ENCODE measurements at regions not wholly inside any gene's neighbourhood (a gene's known extent, or its start where the extent isn't known, plus 50 kb on each side); places are given as distances from the start of the nearest gene placed in this dataset.

- TF ChIP-seq ESRRG (CRISPR knock-in tag; IDR thresholded peaks at IDR 0.05) (no peak), ZFP3 (CRISPR knock-in tag; IDR thresholded peaks at IDR 0.05) (no peak), CSDC2 (CRISPR knock-in tag; IDR thresholded peaks at IDR 0.05) (no peak), RARB (CRISPR knock-in tag; IDR thresholded peaks at IDR 0.05) (no peak), ZC3H10 (CRISPR knock-in tag; IDR thresholded peaks at IDR 0.05) (no peak), ZNF565 (CRISPR knock-in tag; conservative IDR thresholded peaks at IDR 0.05; ENCODE audit: low read depth) (no peak), TOX (CRISPR knock-in tag; IDR thresholded peaks at IDR 0.05; ENCODE audit: borderline replicate concordance) (no peak), ARNTL (CRISPR knock-in tag; IDR thresholded peaks at IDR 0.05; ENCODE audit: borderline replicate concordance, low read depth) (no peak), ZNF8 (CRISPR knock-in tag; IDR thresholded peaks at IDR 0.05) (no peak)
- TF ChIP-seq, protein P1, sequence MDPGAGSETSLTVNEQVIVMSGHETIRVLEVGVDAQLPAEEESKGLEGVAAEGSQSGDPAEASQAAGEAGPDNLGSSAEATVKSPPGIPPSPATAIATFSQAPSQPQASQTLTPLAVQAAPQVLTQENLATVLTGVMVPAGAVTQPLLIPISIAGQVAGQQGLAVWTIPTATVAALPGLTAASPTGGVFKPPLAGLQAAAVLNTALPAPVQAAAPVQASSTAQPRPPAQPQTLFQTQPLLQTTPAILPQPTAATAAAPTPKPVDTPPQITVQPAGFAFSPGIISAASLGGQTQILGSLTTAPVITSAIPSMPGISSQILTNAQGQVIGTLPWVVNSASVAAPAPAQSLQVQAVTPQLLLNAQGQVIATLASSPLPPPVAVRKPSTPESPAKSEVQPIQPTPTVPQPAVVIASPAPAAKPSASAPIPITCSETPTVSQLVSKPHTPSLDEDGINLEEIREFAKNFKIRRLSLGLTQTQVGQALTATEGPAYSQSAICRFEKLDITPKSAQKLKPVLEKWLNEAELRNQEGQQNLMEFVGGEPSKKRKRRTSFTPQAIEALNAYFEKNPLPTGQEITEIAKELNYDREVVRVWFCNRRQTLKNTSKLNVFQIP (CRISPR knock-in tag; IDR thresholded peaks at IDR 0.05; ENCODE audit: borderline replicate concordance, low read depth), result no peak
Observed at GRCh38 chr4:138910914-138911336, 104.7 kb upstream of the NOCT start.

Measured in SK-N-SH treated with all-trans-retinoic acid at 6 μM for 48 hours (cell line).